AG20443 (cell line): ENCODE measurements at regions not wholly inside any gene's neighbourhood (a gene's known extent, or its start where the extent isn't known, plus 50 kb on each side); places are given as distances from the start of the nearest gene placed in this dataset.
"Not testable (repeated sequence)": the region's sequence is repeated elsewhere in the genome, so short reads cannot be mapped to it uniquely, and the experiment has no call there.

Experiments used
- DNase-seq: peaks from one replicate; pipeline ENCODE4 v3.0.0; 2012; ENCODE audit warnings: low spot score, mixed read lengths

DNA sequence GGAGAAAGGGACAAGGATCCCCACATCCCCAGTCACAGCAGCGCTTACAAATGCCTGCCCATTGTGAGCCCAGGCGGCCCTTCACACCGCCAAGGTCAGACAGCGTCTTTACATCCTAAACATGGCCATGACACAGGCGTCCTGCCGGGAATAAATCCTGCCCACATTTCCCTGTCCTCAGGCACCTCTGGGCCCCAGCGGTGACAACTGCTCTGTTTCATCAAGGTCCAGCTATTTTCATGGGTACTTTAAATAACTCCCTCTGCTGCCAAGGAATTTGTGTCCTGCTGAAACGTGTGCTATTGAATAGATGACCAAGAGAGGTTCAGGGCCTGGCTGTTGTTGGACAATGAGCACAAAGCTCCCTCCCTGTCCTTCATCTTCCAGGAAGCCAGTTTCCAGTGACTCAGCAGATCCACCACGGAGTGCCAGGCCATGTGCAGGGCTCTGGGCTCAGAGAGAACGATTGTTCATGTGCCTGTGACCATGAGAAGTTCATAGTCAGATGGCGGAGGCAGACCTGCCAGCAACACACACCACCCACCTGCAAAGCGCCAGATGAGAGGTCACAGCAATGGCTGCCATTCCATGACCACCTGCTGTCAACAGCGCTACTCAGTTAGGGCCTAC lies 195.8 kb downstream of the MATN1 start:
- DNase-seq, result no peak

DNA sequence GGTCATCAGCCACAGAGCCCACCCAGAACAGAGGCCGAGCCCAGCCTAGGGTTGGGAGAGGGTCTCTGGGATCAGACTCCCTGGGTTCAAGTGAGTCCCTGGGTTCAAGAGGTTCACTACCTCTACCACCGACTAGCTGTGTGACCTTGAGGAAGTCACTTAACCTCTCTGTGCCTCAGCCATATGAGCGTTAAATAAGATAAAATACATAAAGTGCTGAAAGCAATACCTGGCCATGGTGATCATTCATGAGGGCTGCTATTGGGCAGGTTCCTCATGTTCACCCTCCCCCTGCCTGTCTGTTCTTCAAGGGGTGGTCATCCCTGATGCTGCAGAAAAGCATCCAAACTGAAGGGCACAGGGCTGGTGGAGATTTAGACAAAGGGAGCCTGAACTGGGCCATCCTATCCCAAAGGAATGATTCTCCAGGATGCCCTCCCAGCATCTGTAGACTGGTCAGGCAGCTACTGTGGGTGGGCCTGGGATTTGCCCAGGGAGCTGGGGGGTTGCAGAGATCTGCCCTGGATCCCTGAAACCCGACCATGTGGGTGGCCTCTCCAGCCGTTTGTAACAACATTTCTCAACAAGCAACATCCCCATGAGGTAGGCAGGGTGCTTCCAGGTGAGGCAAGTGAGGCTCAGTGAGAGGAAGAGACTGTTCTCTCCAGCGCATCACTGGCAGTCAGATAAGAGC lies 196.6 kb downstream of the MATN1 start:
- no peak for DNase-seq

DNA sequence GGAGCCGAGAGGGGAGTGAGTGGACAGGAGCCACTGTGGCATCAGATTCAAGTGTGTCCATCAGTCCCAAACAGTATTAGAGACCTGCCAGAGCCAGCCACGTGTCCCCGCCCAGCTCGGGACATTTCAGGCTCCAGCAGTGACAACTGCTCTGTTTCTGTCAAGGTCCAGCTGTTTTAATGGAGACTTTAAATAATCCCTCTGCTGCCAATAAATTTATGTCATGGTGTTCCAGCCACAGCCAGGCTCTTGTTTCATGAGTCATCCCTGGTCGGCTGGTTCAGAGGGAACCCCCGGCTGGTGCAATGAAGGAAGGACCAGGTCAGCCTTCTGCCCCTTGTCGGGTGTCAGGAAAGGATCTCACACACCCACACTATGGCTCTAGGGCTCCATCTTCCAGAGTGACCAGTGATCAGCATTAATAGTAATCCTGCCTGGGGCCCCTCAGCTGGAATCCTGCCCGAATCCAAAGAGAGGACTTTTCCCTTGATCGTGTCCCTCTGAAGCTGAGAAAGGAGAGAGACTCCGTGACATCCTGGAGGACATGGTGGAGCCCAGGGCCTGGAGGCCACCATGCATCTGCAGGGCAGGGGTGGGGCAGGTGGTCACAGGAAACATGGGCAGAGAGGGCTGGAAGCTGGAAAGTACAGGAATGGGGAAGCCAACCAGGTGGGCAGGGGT lies 197.3 kb downstream of the MATN1 start:
- DNase-seq, result peak; percentile 82

DNA sequence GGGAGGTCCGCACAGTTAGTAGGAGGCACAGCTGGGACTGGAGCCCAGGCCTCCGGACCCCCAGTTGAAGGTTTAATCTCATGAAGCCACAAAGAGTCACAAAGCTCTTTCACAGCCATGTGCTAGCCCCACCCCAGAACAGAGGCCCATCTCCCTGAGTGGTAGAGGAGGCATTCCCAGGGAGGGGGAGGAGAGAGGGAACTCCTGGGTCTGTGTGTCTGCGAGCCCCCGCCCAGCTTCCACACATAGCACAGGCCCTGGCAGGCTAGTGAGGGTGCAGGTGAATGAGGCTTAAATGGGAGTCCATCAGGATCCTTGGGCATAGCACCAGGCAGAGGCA lies 197.8 kb downstream of the MATN1 start:
- DNase-seq, result no peak

DNA sequence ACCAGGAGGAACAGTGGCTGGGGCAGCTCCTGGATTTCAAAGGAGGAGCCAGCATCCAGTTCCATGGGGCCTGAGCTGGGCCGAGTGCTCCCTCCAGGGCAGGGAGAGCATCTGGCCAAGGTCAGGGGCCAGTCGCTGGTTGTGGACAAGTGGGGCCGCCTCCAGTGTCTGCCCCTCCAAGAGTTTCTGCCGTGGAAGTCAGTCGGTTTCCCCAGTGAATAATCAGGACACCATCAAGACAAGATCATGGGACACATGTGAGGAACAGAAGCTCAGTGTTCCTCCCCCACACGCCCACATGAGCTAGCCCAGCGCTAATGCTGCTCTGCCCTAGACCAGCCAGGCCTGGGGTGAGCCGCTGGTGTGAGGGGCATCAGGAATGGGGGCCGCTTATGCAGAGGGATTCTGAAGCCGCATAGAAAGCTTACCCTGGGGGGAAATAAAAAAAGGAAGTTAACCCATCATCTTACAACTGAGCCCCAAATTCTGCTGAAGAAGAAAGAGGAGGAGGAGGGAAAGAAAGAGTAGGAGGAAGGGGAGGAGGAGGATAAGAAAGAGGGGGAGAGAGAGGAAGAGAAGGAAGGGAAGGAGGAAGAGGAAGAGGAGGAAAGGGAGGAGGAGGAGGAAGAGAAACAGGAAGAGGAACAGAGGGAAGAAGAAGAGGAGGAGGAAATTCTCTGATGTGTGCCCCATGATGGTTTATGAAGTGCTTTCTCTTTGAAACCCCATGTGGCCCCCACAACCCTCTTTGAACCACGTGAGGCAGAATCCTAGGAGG lies 198.4 kb downstream of the MATN1 start:
- DNase-seq, result no peak

DNA sequence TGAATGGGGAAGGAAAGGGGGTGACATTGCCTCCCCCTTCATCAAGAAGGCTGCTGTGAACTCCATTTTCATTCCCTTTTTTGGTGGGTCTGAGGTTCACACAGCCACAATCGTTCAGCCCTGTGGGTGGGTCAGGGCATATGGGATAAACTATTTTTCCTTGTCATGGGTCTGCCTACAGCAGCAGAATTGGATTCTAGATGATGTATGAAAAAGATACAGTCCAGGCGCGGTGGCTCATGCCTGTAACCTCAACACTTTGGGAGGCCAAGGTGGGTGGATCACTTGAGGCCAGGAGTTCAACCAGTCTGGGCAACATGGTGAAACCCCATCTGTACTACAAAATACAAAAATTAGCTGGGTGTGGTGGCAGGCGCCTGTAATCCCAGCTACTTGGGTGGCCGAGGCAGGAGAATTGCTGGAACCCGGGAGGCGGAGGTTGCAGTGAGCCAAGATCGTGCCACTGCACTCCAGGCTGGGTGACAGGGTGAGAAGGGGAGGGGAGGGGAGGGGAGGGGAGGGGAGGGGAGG lies 199.3 kb downstream of the MATN1 start:
- not testable (repeated sequence) for DNase-seq

DNA sequence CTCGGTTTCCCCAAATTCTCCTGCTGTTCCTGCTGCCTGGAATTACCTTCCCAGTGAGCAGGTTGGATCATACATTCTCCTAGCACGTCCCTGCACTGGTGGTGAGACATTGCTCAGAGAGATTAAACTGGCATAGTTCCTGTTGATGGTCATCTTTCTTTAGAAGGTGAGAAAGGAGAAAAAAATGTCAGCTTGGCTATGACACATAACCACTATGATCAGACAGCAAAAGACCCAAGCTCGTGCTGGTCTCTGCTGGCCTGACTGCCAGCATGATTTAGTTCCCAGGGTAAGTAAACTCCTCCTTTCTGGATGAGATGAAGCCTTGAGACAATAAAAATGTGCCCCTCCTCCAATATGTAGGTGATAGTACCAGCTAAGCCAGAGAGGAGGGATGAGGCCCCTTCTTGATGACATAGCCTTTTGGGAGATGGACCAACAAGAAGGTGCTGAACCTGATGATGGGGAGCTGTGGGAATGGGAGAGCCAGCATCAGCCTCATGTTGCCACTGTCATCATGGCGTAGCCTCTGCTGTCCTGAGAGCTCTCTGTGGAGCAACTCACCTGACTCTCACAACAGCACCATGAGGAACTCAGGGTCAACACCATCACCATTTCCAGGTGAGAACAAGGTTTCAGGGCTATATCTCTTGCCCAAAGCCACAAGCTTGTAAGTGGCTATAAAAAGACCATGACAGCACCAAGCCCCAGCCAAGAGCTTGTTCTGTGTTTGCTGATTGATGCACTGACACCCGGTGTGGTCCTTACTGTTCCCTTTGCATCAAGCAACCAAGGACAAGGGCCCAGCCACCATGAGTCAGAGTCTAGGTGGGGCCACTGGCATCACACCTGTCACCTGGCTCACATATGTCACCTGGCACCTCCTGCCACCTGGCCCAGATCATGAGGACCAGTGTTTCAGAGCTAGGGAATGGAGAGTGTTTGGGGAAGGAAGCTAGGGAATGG lies 200.0 kb downstream of the MATN1 start:
- peak; percentile 77 for DNase-seq

DNA sequence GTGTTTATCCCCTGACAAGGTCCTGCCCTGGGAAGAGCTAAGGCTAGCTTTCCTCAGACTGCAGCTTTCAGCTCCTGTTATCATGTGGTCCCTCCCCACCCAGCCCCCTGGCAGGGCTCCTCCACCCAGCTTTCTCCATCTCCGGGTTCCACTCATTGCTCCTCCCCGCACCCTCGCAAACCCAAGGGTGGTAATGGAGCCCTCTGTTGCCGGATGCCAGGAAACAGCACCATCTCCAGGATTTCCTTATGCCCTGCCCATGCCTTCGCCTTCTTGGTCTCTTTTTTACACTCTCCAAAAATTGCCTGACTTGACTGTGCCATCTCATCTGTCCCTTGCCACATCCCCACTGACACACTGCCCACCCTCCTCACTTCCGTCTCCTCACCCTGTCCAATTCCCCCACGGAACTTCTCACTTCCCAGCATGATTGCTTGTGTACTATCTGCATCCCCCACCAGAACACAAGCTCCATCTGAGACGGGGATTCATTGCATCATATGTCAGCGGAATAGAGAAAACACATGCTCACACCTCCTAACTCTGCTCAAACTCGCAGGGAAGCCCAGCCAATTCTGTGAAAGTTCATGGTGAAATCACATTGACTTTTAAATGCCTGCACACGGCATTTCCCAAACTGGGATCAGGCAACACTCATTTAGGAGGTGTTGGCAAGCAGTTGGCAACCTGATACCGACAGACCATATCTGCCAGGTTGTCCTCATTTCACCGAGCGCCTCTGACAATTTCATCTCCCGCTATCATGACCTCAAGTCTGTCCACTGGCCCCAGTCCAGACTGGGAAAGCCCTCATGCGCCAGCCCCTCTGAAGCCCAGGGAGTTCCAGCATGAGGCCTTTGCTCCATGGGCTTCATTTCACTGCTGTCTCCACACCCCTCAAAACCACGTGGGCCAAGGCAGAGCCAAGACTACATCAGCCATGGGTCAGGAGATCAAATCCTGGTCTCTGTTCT lies 201.1 kb downstream of the MATN1 start:
- DNase-seq, result peak; percentile 68

DNA sequence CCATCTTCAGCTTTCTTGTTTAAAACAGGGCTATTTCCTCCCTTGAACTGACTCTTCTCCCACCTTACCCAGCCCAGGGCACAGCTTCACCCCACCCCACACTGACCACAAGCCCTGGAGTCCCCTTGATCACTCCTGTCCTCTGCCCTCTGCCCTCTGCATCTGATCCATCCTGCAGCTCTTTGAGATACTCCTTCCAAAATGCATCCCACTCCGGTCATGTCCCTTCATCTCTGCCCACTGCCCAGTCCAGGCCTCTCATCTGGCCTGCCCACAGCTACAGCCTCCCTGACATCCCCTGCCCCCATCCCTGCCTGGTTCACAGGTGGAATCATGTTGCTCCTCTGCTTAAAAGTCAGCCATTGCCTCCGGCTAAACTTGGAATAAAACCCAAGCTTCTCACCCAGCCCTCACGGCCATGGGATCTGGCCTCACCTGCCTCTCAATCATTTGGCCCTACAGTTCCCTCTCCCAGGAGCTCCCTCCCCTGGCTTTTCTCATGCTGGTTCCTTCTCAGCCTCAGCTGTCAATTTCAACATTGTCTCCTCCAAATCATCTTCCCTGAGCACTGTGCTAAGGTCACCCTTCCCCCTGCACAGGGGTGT lies 202.0 kb downstream of the MATN1 start:
- no peak for DNase-seq

DNA sequence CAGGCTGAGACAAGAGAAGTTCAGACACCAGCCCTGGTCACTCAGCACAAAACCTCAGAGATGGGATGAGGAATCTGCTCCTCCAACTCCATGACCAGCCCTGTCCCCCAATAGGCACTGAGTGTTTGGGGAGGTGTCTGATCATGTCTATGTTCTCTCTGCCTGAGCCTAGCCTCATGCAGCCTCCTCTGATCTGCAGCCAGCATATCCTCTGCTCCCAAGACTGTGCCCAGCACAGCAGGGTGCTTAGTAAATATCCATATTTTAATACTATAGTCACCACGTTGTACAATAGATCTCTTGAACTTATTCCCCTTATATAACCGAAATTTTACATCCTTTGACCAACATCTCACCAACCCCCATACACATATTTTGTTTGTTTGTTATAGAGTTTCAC lies 202.9 kb downstream of the MATN1 start:
- DNase-seq, result no peak

DNA sequence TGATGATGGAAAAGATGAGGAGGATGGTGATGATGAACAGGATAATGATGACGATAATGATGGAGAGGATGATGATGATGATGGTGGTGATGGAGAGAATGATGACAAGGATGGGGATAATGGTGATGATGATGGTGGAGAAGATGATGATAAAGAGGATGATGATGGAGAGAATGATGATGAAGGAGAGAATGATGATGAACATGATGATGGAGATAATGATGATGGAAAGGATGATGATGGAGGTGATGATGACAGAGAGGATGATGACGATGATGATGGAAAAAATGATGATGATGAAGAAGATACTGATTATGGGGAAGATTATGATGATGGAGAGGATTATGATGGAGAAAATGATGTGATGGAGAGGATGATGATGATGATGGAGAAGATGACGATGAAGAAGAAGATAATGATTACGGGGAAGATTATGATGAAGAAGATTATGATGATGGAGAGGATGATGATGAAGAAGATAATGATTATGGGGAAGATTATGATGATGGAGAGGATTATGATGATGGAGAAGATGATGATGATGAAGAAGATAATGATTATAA lies 204.1 kb downstream of the MATN1 start:
- no peak for DNase-seq

DNA sequence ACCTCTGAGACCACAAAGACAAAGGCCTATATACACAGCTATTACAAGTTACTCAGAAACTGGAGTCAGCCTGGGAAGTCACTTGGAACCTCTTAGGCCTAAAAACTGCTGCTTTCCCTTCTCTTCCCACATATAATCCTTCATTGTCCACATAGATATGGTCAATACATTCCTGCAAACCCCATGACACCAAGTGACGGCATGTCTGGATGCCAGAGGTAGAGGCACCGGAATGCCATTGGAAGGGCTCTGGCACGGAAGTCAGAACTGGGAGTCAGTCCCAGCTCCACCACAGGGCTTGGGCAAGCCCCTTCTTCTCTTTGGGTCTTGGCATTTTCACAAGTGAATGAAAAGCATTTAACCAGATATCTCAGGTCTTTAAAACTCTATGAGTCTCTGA lies 204.7 kb downstream of the MATN1 start:
- no peak for DNase-seq

DNA sequence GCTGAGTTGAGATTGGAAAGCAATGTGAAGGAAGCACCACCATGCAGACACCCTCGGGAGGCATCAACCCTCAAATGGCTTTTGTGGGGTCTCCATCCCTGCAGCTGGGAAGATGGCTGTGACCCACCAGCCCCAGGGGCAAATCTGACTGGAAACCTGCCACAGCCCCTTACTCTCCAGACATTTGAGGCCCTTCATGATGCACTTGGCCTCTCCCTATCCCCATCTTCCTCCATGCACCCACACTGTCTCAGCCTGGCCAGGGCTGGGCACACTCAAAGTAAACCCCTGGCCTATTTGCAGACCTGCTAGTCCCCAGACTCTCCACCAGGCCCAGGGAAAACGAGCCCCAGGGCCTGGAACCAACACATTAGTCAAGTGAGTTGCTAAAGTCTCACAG lies 205.2 kb downstream of the MATN1 start:
- no peak for DNase-seq

DNA sequence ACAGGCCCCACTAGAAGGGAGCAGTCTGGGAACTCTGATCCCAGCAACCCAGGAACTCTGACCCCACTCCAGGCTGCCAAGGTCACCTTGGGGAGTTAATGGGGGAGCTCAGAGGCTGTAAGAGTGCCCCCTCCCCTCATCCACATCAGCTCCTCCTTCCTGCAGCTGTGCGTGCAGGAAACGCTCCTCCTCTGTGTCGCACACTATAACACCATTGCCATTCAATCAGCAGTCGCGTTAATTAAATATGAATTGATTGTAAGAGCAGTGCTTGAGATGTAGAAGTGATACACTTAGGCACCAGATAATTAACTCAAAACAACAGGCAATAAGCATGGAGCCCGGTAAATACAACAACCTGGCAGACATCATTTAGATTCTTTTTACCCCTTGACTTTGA lies 205.7 kb downstream of the MATN1 start:
- DNase-seq, result not testable (repeated sequence)

DNA sequence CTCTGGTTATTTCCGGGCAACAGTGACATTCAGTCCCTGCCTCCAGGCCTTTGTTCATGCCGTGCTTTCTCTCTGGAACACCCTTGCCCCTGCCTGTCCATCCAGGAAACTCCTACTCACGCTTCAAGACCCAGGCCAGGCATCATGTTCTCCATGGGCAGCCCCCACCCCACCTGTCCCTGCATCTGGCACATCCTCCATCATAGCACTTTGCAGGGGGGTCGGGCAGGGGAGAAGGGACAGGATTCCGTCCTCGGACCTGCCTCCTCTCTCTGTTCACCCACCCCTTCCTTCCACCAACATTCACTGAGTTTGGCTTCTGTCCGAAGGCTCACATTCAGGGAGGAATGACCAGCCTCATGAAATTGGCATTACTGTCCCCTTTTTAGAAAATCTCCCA lies 206.1 kb downstream of the MATN1 start:
- DNase-seq, result not testable (repeated sequence)

DNA sequence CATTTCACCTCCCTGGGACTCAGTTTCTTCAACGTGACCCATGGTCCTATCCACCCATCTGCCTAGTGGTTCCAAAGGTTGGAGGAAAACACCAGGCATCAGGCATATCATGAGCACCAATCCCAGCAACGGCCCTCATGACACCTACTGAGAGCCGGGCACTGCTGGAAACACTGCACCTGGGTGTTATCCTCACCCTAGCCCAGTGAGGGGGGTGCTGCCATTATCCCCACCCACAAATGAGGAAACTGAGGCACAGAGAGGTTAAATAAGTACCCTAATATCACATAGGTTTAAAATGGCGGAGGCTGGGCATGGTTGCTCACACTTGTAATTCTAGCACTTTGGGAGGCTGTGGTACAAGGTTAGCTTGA lies 206.9 kb downstream of the MATN1 start:
- DNase-seq, result no peak

DNA sequence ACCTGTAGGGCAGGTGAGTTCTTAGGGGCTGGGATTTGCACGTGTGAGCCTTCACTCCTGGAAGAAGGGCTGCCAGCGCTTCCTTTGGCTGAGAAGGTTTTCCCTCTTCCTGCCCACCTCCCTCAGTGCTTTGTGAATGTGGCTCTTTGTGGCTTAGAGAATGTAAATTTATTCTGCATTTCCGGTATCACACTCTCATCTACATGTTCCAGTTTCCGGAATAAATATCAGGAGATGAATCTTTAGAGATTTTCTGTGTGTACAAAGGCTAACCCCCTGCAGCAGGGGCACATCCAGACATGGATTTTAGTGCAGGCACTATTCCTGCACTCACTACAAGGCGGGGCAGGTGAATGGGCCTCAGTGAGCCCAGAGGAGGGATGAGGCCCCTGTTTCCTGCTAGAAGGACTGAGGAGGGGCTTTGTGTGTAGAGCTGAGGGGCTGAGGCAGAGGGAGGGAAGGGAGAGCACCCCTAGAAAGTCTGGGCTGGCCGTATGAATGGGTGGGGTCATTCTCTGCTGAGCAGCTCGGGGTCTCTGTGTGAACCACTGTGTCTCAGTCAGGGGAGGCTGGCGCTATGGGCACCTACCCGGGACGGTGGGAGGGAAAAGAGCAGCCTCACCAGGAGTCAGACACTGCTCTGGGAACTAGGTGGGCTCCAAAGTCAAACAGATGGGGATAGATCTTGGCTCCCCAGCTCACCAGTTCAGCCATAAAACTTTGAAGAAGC lies 207.5 kb downstream of the MATN1 start:
- no peak for DNase-seq

DNA sequence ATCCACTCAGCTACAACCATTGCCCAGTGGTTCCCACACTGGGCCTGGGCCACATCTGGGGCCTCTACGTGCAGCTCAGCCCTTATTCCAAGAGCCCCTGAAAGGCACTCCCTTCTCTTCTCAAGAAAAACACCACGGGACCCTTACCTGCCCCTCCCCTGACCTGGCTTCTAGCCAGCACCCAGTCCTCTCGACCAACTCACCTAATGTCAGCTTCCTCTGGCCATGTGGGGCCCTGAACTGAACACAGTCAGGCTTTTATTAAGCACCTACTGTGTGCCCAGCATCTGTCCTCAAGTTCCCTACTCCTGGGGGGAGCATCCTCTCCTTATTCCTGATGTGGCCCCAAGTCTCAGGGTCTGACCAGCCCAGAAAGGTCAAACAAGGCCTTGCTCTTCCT lies 208.4 kb downstream of the MATN1 start:
- no peak for DNase-seq
